HG03354 (cell line): ENCODE measurements at regions not wholly inside any gene's neighbourhood (a gene's known extent, or its start where the extent isn't known, plus 50 kb on each side); places are given as distances from the start of the nearest gene placed in this dataset.

Experiments used
- ATAC-seq: cut with Tn5 transposase; IDR thresholded peaks from one replicate; pipeline ENCODE4 v1.9.1; 2021; ENCODE audit warnings: mild to moderate bottlenecking; ENCODE audit not compliant: unreplicated experiment, poor library complexity, severe bottlenecking

DNA sequence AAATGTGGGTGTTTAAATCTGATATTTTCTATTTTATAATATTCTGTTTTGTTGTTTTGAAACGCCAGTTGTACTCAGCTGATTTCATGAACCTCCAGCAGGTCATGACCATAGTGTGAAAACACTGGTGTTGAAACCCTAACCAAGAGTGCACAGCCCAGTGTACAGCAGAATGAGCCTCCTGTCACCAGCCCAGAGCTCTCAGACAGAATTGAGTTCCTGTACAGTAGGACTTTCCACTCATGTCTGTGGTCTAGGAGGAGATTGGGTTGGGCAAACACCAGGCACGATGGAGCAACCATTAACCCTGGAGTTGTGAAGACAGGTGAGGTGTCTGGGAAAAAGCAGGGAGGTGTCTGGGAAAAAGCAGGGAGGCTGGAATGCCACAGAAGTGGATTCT lies 908.8 kb downstream of the VRK1 start:
- no peak for ATAC-seq

DNA sequence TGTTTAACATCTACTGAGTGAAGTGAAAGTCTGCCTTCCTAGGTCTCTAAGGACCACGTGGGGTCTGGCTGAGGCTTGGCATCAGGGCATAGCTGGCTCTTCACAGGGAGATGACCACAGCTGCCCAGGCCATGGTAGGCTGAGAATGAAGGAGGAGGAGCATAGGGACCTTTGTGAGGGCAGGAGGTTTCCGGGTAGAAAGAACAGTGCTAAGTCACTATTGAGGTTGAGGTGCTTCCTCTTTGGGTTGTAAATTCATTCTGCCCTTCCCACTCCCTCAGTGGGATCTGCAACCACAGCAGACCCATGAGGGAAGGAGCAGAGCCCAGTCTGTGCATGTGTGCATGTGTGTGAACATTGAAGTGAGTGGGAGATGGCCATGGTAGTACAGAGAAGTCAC lies 909.6 kb downstream of the VRK1 start:
- no peak for ATAC-seq

DNA sequence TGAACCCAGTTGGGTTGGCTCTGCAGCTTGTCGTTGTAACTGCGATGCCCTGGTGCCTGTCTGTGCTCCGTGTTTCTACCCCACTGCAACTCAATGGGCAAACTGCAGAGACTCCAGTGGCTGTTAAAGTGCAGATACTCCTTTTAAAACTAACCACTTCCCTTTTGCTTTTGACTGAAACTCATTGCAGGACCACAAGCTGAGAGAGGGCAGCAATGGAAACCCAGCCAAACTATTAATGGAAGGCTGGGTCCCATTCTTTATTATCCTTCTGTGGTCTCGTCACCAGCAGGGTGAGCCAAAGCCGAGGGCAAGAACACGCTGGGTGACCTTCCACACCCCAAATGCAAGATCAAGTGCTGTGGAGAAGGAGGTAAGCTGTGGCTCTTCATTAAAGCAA lies 910.4 kb downstream of the VRK1 start:
- ATAC-seq: no peak

DNA sequence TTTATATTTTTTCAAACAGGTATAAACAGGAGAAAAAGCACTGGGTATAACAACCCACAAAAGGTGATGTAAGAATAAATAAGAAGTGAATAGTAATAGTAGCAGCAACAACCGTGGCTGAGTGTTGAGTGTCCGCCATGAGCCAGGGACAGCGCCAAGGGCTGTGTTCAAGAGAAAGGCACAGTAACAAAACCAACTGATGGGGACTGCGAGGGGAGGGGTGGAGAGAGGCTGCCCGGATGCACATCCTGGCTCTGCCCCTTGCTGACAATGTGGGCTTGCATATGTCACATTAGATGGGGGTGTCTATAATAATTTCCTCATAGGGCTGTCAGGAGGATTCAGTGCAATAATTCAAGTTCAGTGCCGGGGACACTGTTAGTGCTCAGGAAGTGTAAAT lies 912.4 kb downstream of the VRK1 start:
- ATAC-seq: no peak

- no peak for ATAC-seq
Observed at GRCh38 chr14:97710726-97711125, 913.5 kb downstream of the VRK1 start.

DNA sequence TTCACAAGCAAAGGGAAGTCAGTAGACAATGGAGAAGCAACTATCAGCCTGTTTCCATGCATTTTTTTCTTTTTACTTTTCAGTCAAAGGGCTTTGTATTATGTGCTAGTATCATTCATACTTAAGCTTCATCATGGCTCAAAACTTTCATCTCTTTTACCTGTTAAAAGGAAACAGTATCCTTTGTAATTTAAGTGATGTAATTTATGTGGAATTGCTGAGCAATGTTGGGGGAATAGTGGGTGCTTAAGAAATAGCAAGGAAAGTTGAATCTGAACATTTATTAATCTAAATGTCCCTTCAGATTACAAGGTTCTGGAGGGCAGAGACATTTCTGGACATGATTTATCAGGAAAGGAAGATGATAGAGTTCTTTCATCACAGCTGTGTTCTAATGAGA lies 915.3 kb downstream of the VRK1 start:
- no peak for ATAC-seq

DNA sequence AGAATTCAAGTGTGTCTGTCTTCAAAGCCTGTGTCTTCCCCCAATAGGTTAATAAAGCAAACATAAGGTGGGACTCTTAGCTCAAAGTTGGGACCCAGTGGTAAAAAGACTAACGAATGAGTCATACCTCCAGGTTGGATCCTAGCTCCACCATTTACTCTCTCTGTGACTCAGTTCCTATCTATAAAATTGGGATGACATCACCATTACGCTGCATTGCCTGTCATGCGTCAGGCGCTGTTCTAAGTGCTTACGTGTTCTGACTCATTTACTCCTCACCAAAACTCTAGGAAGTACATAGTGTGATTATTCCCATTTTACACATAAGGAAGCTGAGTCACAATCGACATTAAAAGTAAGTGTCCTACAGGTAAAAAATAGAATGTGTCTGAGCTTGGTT lies 915.8 kb downstream of the VRK1 start:
- ATAC-seq: no peak

GRCh38 chr14:97718886-97719442 lies 921.8 kb downstream of the VRK1 start:
- no peak for ATAC-seq

DNA sequence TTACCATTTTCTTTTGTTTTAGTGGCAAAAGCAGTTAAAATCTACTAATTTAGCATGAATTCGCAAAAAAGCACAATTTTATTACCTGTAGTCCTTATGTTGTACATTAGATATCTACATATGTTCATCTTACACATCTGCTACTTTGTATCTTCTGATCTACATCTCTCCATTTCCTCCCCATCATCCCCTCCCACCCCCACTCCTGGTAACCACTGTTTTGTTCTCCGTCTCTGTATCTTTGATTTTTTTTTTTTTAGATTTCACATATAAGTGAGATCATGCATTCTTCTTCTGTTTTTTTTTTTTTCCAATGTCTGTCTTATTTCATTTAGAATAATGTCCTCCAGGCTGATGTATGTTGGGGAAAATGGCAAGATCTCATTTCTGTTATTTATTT lies 922.7 kb downstream of the VRK1 start:
- no peak for ATAC-seq

- no peak for ATAC-seq
Observed at GRCh38 chr14:97723351-97723750, 926.2 kb downstream of the VRK1 start.

DNA sequence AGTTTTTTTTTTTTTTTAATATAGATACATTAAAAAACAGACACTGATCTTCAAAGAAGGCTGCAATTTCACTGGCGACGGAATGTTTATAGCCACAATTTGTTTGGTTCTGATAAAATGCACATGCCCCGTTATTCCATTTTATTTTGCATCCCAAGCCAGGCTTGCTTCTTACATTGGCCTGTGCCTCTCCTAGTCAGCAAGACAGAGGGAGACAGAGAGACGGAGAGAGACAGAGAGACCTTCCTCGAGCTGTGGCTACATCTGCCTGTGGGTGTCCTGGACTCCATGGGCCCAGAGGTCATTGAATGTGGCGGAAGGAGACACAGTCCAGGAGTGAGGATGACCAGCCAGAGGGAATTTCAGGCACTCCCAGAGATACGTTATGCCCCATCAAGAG lies 926.6 kb downstream of the VRK1 start:
- ATAC-seq: no peak

DNA sequence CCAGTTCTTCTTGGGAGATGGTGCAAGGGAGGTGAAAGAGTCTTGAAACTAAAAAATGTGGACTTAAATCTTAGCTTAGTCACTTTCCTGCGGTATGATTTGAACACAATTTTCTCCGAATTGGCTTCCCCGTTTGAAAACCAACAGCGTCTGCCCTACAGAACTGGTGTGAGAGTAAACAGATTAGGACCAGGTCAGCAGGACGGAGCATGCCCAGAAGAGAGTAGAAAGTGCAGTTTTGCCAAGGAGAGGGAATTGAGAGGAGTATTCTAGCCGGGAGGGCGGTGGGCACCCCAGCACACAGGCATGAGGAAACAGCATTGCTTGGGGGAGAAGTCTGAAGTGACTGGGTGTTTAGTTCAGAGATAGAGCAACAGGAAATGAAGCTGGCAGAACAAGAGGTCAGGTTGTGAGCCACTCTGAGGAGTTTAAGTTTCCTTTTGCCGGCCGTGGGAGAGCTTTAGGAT lies 927.1 kb downstream of the VRK1 start:
- ATAC-seq: no peak

- ATAC-seq: no peak
Observed at GRCh38 chr14:97726676-97727075, 929.5 kb downstream of the VRK1 start.

DNA sequence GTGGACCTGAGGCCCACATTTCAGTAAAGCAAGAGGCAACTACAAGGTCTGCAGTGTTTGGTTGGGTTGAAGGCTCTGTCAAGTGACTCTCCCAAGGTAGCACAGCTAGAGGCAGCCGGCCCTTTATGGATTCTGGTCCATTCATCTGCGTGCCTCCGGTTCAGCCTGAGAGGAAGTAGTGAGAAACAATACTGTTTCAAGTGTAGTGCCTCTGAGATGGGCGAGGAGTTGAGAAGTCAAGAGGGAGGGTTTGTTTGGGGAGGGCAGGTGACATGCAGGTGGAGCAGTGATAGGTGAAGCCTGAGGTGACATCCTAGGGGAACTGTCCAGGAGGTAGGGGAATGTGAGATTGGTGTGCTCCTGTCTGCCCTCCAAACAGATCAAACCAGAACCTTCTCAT lies 933.5 kb downstream of the VRK1 start:
- ATAC-seq: no peak

GRCh38 chr14:97731800-97732199 lies 934.6 kb downstream of the VRK1 start:
- no peak for ATAC-seq

DNA sequence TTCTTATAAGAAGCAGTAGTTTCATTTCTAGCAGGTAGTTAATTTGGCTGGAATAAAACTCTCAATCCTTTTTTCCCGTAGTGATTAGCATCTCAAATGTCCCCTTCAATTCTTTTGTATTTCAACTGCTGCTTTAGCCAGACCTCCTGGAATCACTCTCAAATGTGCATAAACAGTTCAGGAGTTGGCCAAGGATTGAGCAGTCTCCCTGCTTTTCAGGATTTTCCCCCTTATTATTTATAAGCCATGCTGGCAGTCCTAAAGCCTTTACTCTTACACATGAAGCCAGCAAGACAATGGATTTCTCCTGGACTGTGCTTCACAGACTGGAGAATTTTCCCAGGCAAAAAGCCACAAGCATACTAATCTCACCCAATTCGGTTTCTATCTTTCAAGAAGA lies 950.1 kb downstream of the VRK1 start:
- ATAC-seq: no peak

DNA sequence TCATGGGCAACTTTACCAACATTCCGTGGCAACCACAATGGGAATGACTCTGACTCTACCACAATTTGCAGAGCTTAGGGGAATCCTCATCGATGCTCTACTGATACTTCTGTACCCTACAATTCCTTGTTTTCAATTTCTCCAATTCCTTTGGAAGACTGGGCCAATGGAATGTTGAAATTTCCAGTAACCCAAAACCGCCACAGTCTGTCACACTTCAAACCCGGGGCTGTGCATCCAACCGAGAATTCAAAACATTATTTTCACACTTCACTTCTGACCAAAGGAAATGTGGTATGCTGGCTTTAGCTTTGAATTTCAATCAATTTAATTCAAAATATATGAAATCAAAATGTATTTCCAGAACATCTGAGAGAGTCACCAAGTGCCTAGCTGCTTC lies 951.4 kb downstream of the VRK1 start:
- no peak for ATAC-seq

GRCh38 chr14:97757491-97757890 lies 960.3 kb downstream of the VRK1 start:
- no peak for ATAC-seq

DNA sequence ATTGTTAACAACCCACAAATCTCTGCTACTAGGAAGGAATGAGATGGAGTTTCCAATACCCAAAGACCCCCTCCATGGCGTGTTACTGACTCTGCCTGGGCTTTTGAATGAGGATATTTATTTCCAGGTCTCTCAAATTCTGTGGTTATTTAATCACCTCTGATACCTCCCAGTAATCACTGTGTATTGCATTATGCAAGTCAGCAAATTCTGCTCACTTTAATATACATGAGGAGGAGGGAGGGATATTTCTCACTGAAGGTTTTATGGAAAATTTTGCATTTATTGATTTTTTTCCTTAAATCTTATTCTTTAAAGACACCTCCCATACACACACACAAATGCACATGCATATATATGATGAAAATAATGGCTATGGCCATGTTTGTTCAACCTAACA lies 962.9 kb downstream of the VRK1 start:
- no peak for ATAC-seq

DNA sequence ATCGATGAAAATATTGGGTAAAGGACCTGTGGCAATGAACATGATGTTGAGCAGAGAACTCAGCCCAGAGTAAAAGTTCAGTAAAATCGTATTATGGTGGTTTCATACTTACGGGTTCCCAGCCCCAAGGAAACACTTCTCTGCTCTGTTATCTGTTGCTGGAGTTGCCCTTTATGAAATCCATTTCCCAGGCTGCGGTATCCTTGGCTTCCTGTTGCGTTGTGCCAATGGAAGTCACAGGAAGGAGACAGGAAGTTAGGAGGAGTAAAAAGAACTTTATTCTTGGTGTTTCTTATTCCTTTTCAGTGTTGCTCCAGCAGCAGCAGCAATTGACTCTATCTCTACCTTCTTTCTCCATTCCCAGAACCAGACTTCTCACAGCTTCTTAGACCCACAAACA lies 965.2 kb downstream of the VRK1 start:
- no peak for ATAC-seq

DNA sequence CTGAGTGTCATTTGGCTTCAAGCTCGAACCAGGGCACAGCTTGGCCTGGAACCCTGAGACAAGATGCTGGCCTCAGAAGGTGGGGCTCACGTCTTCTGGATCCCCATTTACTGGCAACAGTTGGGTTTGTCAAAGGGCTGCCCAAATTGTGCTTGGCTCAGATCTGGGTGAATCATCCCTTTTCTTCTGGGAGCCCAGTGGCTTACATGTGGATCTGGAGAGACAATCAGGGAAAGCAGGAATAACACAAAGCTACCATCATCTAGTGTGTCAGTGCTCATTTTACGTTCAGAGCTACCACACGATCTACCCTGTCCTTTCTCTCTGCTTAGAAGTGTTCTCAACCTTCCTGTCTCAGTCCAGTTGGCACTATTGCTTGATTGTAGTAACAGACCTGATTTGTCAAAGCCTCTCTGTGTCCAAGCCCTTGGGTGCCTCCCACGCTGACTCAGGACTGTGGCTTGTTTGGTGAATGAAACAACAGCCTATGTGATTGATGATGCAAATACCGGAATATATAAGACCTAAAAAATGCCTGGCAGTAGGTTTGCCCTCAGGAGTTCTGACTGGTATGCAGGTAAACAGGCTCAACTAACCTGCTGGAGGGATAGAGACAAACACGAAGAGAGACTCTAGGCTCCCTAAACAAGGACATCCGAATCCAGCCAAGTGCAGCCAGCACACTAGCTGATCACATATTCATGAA lies 974.3 kb downstream of the VRK1 start:
- no peak for ATAC-seq

DNA sequence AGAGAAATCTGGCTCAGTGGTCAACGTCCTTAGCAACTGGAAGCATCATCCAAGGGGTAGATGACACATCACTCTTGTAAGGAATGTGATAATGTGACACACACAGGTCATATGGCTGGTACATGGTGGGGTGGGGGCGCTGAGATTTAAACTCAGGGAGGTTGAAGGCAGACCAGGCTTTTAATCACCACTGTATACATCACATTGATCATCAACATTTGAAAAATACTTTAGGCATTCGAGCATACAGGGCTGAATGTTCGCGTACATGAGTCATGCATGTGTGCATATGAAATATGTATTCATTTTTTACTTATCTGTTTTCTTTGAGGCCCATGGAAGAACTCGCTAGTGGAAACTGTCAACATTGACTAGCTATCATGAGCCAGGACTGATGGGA lies 976.4 kb downstream of the VRK1 start:
- ATAC-seq: no peak
